HEK293 (cell line): ENCODE measurements at regions not wholly inside any gene's neighbourhood (a gene's known extent, or its start where the extent isn't known, plus 50 kb on each side); places are given as distances from the start of the nearest gene placed in this dataset.
A peak's percentile ranks its signal among the peaks of the same experiment; 100 is the strongest.

Experiments
- GLI4 ChIP-seq: fragments of 450-650 bp; formaldehyde crosslinking; IDR thresholded peaks from 2 replicates; pipeline ENCODE4 v1.5.1; 2016; ENCODE audit warnings: missing biosample characterization, missing genetic modification characterization
- KLF7 ChIP-seq: fragments of 450-650 bp; formaldehyde crosslinking; IDR thresholded peaks from 2 replicates; pipeline ENCODE4 v1.5.1; 2016; ENCODE audit warnings: missing biosample characterization, missing genetic modification characterization, borderline replicate concordance
- TRIM28 ChIP-seq: IDR thresholded peaks from 2 replicates; pipeline ENCODE4 v1.6.1; 2011; ENCODE audit warnings: low read length, control low read depth, borderline replicate concordance
- ZFHX2 ChIP-seq: fragments of 450-650 bp; formaldehyde crosslinking; conservative IDR thresholded peaks from 2 replicates; pipeline ENCODE4 v1.5.1; 2016; ENCODE audit warnings: missing biosample characterization, missing genetic modification characterization
- ZNF121 ChIP-seq: fragments of 450-650 bp; formaldehyde crosslinking; IDR thresholded peaks from 2 replicates; pipeline ENCODE4 v1.5.1; 2016; ENCODE audit warnings: missing biosample characterization, missing genetic modification characterization
- ZNF138 ChIP-seq: fragments of 450-650 bp; formaldehyde crosslinking; IDR thresholded peaks from 2 replicates; pipeline ENCODE4 v1.5.1; 2016; ENCODE audit warnings: missing biosample characterization, missing genetic modification characterization, borderline replicate concordance
- ZNF394 ChIP-seq: fragments of 450-650 bp; formaldehyde crosslinking; IDR thresholded peaks from 2 replicates; pipeline ENCODE4 v1.5.1; 2016; ENCODE audit warnings: missing biosample characterization, missing genetic modification characterization, mild to moderate bottlenecking, moderate library complexity, borderline replicate concordance
- TF ChIP-seq, protein P1 (sequence below): fragments of 450-650 bp; formaldehyde crosslinking; IDR thresholded peaks from 2 replicates; pipeline ENCODE4 v1.5.1; 2016; ENCODE audit warnings: missing biosample characterization, missing genetic modification characterization
- TF ChIP-seq, protein P2 (sequence below): fragments of 450-650 bp; formaldehyde crosslinking; IDR thresholded peaks from 2 replicates; pipeline ENCODE4 v1.5.1; 2016; ENCODE audit warnings: missing biosample characterization, missing genetic modification characterization
- TF ChIP-seq, protein P3 (sequence below): fragments of 450-650 bp; formaldehyde crosslinking; IDR thresholded peaks from 2 replicates; pipeline ENCODE4 v1.5.1; 2016; ENCODE audit warnings: missing biosample characterization, missing genetic modification characterization
- TF ChIP-seq, protein P4 (sequence below): fragments of 450-650 bp; formaldehyde crosslinking; IDR thresholded peaks from 2 replicates; pipeline ENCODE4 v1.5.1; 2016; ENCODE audit warnings: missing biosample characterization, missing genetic modification characterization
- TF ChIP-seq, protein P5 (sequence below): fragments of 450-650 bp; formaldehyde crosslinking; IDR thresholded peaks from 2 replicates; pipeline ENCODE4 v1.5.1; 2016; ENCODE audit warnings: missing biosample characterization, missing genetic modification characterization

DNA sequence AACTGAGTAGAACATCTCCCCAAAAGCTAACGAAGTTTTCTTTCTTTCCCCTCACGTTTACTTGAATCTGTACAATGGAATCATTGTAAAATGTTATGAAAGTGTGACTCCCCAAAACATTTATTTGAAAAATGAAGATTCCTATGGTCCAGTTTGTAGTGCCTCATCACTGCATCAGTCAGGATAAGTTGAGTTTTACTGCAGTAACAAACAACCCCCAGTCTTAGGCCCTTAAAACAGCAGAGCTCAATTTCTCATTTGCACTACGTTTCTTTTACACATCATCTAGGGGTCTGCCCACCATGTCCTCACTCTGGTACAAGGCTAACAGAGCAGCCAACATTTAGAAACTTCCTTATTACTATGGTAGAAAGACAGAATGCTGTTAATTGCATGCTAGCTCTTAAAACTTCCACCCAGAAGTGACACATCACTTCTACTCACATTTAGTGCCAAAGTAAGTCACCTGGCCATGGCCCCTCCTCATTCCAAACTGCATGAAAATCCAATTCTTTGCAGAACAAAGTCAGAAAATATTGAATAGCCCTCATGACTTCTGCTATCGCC lies 546.4 kb downstream of the MED13L start:
- TF ChIP-seq ZFHX2 (tag by site-specific recombination) (no peak), ZNF138 (tag by site-specific recombination) (no peak), ZNF394 (tag by site-specific recombination) (no peak), KLF7 (tag by site-specific recombination) (no peak), GLI4 (tag by site-specific recombination) (no peak), TRIM28 (0 out of 2 replicates have a peak, but pooled peaks have one; percentile 21), ZNF121 (tag by site-specific recombination) (no peak)
- TF ChIP-seq, protein P1, sequence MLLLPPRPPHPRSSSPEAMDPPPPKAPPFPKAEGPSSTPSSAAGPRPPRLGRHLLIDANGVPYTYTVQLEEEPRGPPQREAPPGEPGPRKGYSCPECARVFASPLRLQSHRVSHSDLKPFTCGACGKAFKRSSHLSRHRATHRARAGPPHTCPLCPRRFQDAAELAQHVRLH (tag by site-specific recombination) = no peak
- TF ChIP-seq, protein P2, sequence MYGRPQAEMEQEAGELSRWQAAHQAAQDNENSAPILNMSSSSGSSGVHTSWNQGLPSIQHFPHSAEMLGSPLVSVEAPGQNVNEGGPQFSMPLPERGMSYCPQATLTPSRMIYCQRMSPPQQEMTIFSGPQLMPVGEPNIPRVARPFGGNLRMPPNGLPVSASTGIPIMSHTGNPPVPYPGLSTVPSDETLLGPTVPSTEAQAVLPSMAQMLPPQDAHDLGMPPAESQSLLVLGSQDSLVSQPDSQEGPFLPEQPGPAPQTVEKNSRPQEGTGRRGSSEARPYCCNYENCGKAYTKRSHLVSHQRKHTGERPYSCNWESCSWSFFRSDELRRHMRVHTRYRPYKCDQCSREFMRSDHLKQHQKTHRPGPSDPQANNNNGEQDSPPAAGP (tag by site-specific recombination) = no peak
- TF ChIP-seq, protein P3, sequence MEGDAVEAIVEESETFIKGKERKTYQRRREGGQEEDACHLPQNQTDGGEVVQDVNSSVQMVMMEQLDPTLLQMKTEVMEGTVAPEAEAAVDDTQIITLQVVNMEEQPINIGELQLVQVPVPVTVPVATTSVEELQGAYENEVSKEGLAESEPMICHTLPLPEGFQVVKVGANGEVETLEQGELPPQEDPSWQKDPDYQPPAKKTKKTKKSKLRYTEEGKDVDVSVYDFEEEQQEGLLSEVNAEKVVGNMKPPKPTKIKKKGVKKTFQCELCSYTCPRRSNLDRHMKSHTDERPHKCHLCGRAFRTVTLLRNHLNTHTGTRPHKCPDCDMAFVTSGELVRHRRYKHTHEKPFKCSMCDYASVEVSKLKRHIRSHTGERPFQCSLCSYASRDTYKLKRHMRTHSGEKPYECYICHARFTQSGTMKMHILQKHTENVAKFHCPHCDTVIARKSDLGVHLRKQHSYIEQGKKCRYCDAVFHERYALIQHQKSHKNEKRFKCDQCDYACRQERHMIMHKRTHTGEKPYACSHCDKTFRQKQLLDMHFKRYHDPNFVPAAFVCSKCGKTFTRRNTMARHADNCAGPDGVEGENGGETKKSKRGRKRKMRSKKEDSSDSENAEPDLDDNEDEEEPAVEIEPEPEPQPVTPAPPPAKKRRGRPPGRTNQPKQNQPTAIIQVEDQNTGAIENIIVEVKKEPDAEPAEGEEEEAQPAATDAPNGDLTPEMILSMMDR = no peak
- TF ChIP-seq, protein P4, sequence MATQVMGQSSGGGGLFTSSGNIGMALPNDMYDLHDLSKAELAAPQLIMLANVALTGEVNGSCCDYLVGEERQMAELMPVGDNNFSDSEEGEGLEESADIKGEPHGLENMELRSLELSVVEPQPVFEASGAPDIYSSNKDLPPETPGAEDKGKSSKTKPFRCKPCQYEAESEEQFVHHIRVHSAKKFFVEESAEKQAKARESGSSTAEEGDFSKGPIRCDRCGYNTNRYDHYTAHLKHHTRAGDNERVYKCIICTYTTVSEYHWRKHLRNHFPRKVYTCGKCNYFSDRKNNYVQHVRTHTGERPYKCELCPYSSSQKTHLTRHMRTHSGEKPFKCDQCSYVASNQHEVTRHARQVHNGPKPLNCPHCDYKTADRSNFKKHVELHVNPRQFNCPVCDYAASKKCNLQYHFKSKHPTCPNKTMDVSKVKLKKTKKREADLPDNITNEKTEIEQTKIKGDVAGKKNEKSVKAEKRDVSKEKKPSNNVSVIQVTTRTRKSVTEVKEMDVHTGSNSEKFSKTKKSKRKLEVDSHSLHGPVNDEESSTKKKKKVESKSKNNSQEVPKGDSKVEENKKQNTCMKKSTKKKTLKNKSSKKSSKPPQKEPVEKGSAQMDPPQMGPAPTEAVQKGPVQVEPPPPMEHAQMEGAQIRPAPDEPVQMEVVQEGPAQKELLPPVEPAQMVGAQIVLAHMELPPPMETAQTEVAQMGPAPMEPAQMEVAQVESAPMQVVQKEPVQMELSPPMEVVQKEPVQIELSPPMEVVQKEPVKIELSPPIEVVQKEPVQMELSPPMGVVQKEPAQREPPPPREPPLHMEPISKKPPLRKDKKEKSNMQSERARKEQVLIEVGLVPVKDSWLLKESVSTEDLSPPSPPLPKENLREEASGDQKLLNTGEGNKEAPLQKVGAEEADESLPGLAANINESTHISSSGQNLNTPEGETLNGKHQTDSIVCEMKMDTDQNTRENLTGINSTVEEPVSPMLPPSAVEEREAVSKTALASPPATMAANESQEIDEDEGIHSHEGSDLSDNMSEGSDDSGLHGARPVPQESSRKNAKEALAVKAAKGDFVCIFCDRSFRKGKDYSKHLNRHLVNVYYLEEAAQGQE (tag by site-specific recombination) = no peak
- TF ChIP-seq, protein P5, sequence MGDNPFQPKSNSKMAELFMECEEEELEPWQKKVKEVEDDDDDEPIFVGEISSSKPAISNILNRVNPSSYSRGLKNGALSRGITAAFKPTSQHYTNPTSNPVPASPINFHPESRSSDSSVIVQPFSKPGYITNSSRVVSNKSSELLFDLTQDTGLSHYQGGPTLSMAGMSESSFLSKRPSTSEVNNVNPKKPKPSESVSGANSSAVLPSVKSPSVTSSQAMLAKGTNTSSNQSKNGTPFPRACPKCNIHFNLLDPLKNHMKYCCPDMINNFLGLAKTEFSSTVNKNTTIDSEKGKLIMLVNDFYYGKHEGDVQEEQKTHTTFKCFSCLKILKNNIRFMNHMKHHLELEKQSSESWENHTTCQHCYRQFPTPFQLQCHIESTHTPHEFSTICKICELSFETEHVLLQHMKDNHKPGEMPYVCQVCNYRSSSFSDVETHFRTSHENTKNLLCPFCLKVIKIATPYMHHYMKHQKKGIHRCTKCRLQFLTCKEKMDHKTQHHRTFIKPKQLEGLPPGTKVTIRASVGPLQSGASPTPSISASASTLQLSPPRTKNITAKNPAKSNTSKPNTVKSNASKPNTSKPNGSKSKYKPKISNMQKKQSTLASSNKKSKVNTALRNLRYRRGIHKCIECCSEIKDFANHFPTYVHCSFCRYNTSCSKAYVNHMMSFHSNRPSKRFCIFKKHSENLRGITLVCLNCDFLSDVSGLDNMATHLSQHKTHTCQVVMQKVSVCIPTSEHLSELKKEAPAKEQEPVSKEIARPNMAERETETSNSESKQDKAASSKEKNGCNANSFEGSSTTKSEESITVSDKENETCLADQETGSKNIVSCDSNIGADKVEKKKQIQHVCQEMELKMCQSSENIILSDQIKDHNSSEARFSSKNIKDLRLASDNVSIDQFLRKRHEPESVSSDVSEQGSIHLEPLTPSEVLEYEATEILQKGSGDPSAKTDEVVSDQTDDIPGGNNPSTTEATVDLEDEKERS (tag by site-specific recombination) = no peak
